Liver (tissue), 8 donors: ENCODE measurements at regions not wholly inside any gene's neighbourhood (a gene's known extent, or its start where the extent isn't known, plus 50 kb on each side); places are given as distances from the start of the nearest gene placed in this dataset.

Source experiments
- DNase-seq: peaks from one replicate; pipeline ENCODE4 v3.0.0-alpha.2; 2017; ENCODE audit warnings: low spot score
- H3K27ac ChIP-seq, 2 donors: one replicate each; pipeline ENCODE4 v1.7.0; 2013; ENCODE audit warnings: inconsistent platforms in 2 of 2, low read length in 2 of 2, control low read depth in 1 of 2, low read depth in 1 of 2, mild to moderate bottlenecking in 1 of 2
- H3K27me3 ChIP-seq, 4 donors: one replicate each; pipeline versions ENCODE4 v1.6.1 to v1.7.0; 2013; ENCODE audit warnings: low read length in 3 of 4, inconsistent platforms in 1 of 4, mild to moderate bottlenecking in 1 of 4, moderate library complexity in 1 of 4; ENCODE audit not compliant: control insufficient read depth in 4 of 4, insufficient read depth in 4 of 4
- H3K36me3 ChIP-seq, 4 donors: one replicate each; pipeline versions ENCODE4 v1.6.1 to v1.7.0; 2013; ENCODE audit warnings: low read length in 3 of 4, mild to moderate bottlenecking in 3 of 4, low read depth in 1 of 4, moderate library complexity in 1 of 4; ENCODE audit not compliant: control insufficient read depth in 4 of 4, insufficient read depth in 3 of 4
- H3K4me1 ChIP-seq, 4 donors: one replicate each; pipeline versions ENCODE4 v1.6.1 to v1.7.0; 2013; ENCODE audit warnings: low read length in 3 of 4, mild to moderate bottlenecking in 3 of 4, moderate library complexity in 1 of 4; ENCODE audit not compliant: control insufficient read depth in 4 of 4, insufficient read depth in 4 of 4
- H3K4me3 ChIP-seq, 3 donors: one replicate each; pipeline versions ENCODE4 v1.6.1 to v1.7.0; 2013; ENCODE audit warnings: low read length in 3 of 3, control low read depth in 1 of 3, low read depth in 1 of 3, mild to moderate bottlenecking in 1 of 3
- H3K9ac ChIP-seq, 2 donors: one replicate each; pipeline ENCODE4 v1.7.0; 2013; ENCODE audit warnings: low read length in 2 of 2, mild to moderate bottlenecking in 2 of 2, moderate library complexity in 2 of 2, control low read depth in 1 of 2, low read depth in 1 of 2
- H3K9me3 ChIP-seq, 4 donors: one replicate each; pipeline versions ENCODE4 v1.6.1 to v1.7.0; 2013; ENCODE audit warnings: low read length in 3 of 4; ENCODE audit not compliant: control insufficient read depth in 4 of 4
- EGR1 ChIP-seq, 2 donors: IDR thresholded peaks; 2 replicates each; pipeline ENCODE4 v1.6.1; 2016 to 2018; ENCODE audit warnings: antibody characterized with exemption in 2 of 2, low read depth in 2 of 2
- FOXA1 ChIP-seq: IDR thresholded peaks from 2 replicates; pipeline ENCODE4 v1.6.1; 2016; ENCODE audit warnings: antibody characterized with exemption
- FOXA2 ChIP-seq: IDR thresholded peaks from 2 replicates; pipeline ENCODE4 v1.6.1; 2016; ENCODE audit warnings: antibody characterized with exemption
- GABPA ChIP-seq, 2 donors: IDR thresholded peaks in 1 of 2; conservative IDR thresholded peaks in 1 of 2; 2 replicates each; pipeline ENCODE4 v1.6.1; 2016; ENCODE audit warnings: antibody characterized with exemption in 2 of 2, mild to moderate bottlenecking in 1 of 2, moderate library complexity in 1 of 2
- HNF4A ChIP-seq, 2 donors: conservative IDR thresholded peaks; 2 replicates each; pipeline ENCODE4 v1.6.1; 2016; ENCODE audit warnings: antibody characterized with exemption in 2 of 2, mild to moderate bottlenecking in 2 of 2
- HNF4G ChIP-seq: IDR thresholded peaks from 2 replicates; pipeline ENCODE4 v1.6.1; 2016; ENCODE audit warnings: antibody characterized with exemption
- JUND ChIP-seq, 2 donors: IDR thresholded peaks; 2 replicates each; pipeline ENCODE4 v1.6.1; 2016; ENCODE audit warnings: antibody characterized with exemption in 2 of 2
- NR2F2 ChIP-seq: IDR thresholded peaks from 2 replicates; pipeline ENCODE4 v1.6.1; 2016; ENCODE audit warnings: antibody characterized with exemption
- RAD21 ChIP-seq, 2 donors: IDR thresholded peaks; 2 replicates each; pipeline ENCODE4 v1.6.1; 2016; ENCODE audit warnings: antibody characterized with exemption in 2 of 2, mild to moderate bottlenecking in 2 of 2
- TAF1 ChIP-seq: conservative IDR thresholded peaks from 2 replicates; pipeline ENCODE4 v1.6.1; 2016; ENCODE audit warnings: antibody characterized with exemption, mild to moderate bottlenecking
- YY1 ChIP-seq: IDR thresholded peaks from 2 replicates; pipeline ENCODE4 v1.6.1; 2016; ENCODE audit warnings: antibody characterized with exemption, mild to moderate bottlenecking
- WGBS: extraction: QIAGEN DNeasy Blood & Tissue Kit; methylation state at CpG from one replicate; pipeline ENCODE4 v1.1.7; 2013; 5-methylcytosine and 5-hydroxymethylcytosine counted together
- TF ChIP-seq, protein P1 (sequence below): IDR thresholded peaks from 2 replicates; pipeline ENCODE4 v1.6.1; 2016; ENCODE audit warnings: antibody characterized with exemption
- TF ChIP-seq, protein P2 (sequence below): IDR thresholded peaks from 2 replicates; pipeline ENCODE4 v1.6.1; 2016; ENCODE audit warnings: antibody characterized with exemption, mild to moderate bottlenecking
- TF ChIP-seq, protein P3 (sequence below): IDR thresholded peaks from 2 replicates; pipeline ENCODE4 v1.6.1; 2016; ENCODE audit warnings: antibody characterized with exemption
- TF ChIP-seq, protein P4 (sequence below): fragments of 150-350 bp; IDR thresholded peaks from 2 replicates; pipeline ENCODE4 v1.5.1; 2017; ENCODE audit warnings: improper control_type of control experiment, low read depth, low read length; ENCODE audit not compliant: missing input control
- TF ChIP-seq, protein P5 (sequence below): IDR thresholded peaks from 2 replicates; pipeline ENCODE4 v1.6.1; 2016; ENCODE audit warnings: antibody characterized with exemption
- donor health status: healthy.
- donor health status: healthy.
- donor health status: healthy.
- donor health status: healthy.
- donor health status: healthy.

DNA sequence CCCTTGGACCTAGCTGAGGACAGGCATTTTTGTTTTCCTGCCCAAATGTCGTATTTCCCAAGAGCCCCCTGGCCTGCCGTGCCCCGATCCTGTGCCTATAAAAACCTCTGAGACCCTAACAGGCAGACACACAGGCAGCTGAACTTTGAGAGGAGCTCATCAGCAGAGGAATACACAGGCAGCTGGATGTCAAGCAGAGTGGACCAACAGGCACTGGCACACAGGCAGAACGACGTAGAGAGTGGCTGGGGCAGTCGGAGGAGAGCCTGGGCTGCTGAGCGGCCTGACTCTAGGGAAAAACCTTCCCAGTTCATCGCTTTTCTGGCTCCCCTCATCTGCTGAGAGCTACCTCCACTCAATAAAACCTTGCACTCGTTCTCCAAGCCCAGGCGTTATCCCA lies 896.1 kb downstream of the PCDH18 start:
- 80% methylated on average over 10 of the region's 10 CpGs for WGBS
- Histone ChIP-seq H3K9ac (no peak overlapping the region), H3K9me3 (no peaks in the 10 kb centered on the region), H3K4me1 (no peaks in the 10 kb centered on the region), H3K36me3 (no peaks in the 10 kb centered on the region), H3K27ac (no peak overlapping the region), H3K4me3 (no peak overlapping the region), H3K27me3 (peaks cover 0 to 3% (median 1%) of the 10 kb centered on the region in 4 donors)
- DNase-seq = no peak
- TF ChIP-seq, protein P1, sequence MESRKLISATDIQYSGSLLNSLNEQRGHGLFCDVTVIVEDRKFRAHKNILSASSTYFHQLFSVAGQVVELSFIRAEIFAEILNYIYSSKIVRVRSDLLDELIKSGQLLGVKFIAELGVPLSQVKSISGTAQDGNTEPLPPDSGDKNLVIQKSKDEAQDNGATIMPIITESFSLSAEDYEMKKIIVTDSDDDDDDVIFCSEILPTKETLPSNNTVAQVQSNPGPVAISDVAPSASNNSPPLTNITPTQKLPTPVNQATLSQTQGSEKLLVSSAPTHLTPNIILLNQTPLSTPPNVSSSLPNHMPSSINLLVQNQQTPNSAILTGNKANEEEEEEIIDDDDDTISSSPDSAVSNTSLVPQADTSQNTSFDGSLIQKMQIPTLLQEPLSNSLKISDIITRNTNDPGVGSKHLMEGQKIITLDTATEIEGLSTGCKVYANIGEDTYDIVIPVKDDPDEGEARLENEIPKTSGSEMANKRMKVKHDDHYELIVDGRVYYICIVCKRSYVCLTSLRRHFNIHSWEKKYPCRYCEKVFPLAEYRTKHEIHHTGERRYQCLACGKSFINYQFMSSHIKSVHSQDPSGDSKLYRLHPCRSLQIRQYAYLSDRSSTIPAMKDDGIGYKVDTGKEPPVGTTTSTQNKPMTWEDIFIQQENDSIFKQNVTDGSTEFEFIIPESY = no peak
- TF ChIP-seq, protein P2, sequence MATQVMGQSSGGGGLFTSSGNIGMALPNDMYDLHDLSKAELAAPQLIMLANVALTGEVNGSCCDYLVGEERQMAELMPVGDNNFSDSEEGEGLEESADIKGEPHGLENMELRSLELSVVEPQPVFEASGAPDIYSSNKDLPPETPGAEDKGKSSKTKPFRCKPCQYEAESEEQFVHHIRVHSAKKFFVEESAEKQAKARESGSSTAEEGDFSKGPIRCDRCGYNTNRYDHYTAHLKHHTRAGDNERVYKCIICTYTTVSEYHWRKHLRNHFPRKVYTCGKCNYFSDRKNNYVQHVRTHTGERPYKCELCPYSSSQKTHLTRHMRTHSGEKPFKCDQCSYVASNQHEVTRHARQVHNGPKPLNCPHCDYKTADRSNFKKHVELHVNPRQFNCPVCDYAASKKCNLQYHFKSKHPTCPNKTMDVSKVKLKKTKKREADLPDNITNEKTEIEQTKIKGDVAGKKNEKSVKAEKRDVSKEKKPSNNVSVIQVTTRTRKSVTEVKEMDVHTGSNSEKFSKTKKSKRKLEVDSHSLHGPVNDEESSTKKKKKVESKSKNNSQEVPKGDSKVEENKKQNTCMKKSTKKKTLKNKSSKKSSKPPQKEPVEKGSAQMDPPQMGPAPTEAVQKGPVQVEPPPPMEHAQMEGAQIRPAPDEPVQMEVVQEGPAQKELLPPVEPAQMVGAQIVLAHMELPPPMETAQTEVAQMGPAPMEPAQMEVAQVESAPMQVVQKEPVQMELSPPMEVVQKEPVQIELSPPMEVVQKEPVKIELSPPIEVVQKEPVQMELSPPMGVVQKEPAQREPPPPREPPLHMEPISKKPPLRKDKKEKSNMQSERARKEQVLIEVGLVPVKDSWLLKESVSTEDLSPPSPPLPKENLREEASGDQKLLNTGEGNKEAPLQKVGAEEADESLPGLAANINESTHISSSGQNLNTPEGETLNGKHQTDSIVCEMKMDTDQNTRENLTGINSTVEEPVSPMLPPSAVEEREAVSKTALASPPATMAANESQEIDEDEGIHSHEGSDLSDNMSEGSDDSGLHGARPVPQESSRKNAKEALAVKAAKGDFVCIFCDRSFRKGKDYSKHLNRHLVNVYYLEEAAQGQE = no peak
- no peak for TF ChIP-seq NR2F2
- TF ChIP-seq FOXA2 = no peak
- no peak for TF ChIP-seq FOXA1
- TF ChIP-seq JUND (IDR thresholded peaks at IDR 0.05) = no peak
- TF ChIP-seq HNF4G = no peak
- TF ChIP-seq, protein P3, sequence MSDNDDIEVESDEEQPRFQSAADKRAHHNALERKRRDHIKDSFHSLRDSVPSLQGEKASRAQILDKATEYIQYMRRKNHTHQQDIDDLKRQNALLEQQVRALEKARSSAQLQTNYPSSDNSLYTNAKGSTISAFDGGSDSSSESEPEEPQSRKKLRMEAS = no peak
- TF ChIP-seq, protein P4, sequence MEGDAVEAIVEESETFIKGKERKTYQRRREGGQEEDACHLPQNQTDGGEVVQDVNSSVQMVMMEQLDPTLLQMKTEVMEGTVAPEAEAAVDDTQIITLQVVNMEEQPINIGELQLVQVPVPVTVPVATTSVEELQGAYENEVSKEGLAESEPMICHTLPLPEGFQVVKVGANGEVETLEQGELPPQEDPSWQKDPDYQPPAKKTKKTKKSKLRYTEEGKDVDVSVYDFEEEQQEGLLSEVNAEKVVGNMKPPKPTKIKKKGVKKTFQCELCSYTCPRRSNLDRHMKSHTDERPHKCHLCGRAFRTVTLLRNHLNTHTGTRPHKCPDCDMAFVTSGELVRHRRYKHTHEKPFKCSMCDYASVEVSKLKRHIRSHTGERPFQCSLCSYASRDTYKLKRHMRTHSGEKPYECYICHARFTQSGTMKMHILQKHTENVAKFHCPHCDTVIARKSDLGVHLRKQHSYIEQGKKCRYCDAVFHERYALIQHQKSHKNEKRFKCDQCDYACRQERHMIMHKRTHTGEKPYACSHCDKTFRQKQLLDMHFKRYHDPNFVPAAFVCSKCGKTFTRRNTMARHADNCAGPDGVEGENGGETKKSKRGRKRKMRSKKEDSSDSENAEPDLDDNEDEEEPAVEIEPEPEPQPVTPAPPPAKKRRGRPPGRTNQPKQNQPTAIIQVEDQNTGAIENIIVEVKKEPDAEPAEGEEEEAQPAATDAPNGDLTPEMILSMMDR = no peak
- no peak for TF ChIP-seq GABPA (IDR thresholded peaks at IDR 0.05 in 1 of 2, conservative IDR thresholded peaks at IDR 0.05 in 1 of 2)
- TF ChIP-seq, protein P5, sequence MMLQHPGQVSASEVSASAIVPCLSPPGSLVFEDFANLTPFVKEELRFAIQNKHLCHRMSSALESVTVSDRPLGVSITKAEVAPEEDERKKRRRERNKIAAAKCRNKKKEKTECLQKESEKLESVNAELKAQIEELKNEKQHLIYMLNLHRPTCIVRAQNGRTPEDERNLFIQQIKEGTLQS = no peak
- no peak for TF ChIP-seq TAF1
- no peak for TF ChIP-seq YY1
- TF ChIP-seq HNF4A (conservative IDR thresholded peaks at IDR 0.05) = no peak

DNA sequence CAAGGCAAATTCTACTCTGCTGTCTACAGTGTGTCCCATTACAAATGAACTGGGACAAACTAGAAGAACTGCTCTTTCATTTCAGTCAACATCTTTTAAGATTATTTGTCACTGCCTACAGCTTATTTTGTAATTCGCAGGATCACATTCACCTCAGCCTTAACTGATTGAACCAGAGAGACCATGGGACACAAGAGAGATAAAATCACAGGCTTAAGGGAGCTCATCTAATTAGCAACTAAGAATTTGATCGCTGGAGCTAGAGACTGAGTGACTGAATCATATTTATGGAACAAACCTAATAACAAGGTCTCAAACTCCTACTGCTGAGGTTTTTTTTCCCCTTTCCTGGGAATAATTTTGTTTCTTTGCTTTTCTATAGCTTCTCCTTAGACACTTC lies 898.2 kb downstream of the PCDH18 start:
- WGBS = 60% methylated on average over 2 of the region's 2 CpGs
- TF ChIP-seq, protein P3 = no peak
- TF ChIP-seq, protein P2 = no peak
- TF ChIP-seq GABPA (IDR thresholded peaks at IDR 0.05 in 1 of 2, conservative IDR thresholded peaks at IDR 0.05 in 1 of 2) = no peak
- TF ChIP-seq EGR1 (IDR thresholded peaks at IDR 0.05; ENCODE audit: low read depth in 2 of 2) = no peak
- no peak for TF ChIP-seq NR2F2
- no peak for TF ChIP-seq RAD21 (IDR thresholded peaks at IDR 0.05)
- no peak for TF ChIP-seq FOXA2
- no peak for TF ChIP-seq JUND (IDR thresholded peaks at IDR 0.05)
- TF ChIP-seq, protein P1 = no peak
- TF ChIP-seq HNF4A (conservative IDR thresholded peaks at IDR 0.05) = no peak
- TF ChIP-seq YY1 = no peak
- TF ChIP-seq, protein P5 = no peak
- H3K27ac ChIP-seq = no peak overlapping the region
- H3K27me3 ChIP-seq = peaks cover 0 to 3% (median 1%) of the 10 kb centered on the region in 4 donors
- no peak for DNase-seq
- H3K4me3 ChIP-seq = no peak overlapping the region
- H3K9me3 ChIP-seq = no peaks in the 10 kb centered on the region
- no peaks in the 10 kb centered on the region for H3K4me1 ChIP-seq
- no peaks in the 10 kb centered on the region for H3K36me3 ChIP-seq
- H3K9ac ChIP-seq = no peak overlapping the region
